GM04504 (cell line): ENCODE measurements at regions not wholly inside any gene's neighbourhood (a gene's known extent, or its start where the extent isn't known, plus 50 kb on each side); places are given as distances from the start of the nearest gene placed in this dataset.

ENCODE experiments used
- DNase-seq: peaks from one replicate; pipeline ENCODE4 v3.0.0-alpha.2; 2012; ENCODE audit warnings: low read depth

DNA sequence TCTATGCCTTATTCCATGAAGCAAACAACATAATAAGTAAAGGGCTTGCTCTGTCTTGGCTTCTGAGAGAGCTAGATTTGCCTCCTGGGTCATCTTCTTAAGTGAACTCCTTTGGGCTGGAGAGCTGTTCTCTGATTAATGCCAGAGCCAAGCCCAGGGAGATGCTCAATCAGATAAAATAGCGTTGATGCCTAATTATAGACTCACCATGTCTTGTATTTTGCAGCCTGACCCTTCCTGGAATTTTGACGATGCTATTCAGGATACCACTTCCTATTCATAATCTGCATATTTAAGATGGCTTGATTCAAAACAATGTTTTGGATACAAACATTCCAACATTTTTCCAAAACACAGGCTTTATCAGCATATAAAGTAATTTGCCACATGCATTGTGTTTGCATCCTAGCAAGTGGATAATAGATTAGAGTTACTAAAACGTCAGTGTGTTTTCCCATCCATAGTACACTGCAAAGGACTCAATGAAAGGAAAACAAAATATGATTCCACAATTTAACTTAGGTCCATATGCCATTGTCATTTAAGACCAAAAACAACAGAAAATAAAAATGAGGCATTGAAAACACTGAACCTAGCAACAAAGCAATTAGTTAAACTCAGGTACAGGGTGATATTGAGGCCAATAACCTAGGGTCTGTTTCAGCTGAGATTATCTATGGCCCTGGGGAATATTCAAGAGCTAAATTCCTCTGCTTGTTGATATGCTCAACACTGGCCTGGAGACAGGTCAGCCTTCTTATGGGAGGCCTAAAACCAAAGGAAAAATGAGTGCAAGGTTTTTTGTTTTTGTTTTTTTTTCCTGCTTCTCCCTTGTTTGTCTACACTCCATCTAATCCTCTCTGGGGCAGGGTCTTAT is 184.2 kb upstream of the FOXN3 start:
- DNase-seq: peak; percentile 32

- DNase-seq: no peak
Observed at GRCh38 chr14:89600029-89600428, 183.0 kb upstream of the FOXN3 start.

DNA sequence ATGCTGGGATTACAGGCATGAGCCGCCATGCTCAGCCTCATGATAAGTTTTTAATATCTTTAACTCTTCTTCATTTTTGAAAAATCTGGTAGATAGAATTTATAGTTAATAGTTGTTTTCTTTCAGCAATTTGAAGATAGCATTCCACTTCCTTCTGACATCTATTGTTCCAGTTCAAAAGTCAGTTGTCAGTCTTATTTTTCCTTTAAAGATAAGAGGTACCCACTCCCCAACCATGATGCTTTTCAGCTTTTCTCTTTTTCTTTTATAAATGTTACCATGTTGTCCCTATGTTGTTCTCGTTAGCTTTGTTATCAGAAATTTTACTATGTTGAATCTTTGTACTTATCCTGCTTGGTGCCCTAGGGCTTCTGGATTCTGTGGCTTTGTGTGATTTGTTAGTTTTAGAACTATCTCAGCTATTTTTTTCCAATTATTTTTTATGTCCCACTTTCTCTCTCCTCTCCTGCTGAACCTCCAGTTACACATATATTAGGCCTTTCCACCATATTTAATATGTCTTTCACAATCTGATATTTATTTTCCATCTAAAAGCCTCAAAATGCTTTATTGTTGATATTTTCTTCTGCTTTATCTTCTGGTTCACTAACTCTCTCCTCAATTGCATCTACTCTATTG is 181.6 kb upstream of the FOXN3 start:
- DNase-seq: no peak

- no peak for DNase-seq
Observed at GRCh38 chr14:89592961-89593360, 175.9 kb upstream of the FOXN3 start.

GRCh38 chr14:89589400-89590118 is 172.5 kb upstream of the FOXN3 start:
- DNase-seq: no peak

DNA sequence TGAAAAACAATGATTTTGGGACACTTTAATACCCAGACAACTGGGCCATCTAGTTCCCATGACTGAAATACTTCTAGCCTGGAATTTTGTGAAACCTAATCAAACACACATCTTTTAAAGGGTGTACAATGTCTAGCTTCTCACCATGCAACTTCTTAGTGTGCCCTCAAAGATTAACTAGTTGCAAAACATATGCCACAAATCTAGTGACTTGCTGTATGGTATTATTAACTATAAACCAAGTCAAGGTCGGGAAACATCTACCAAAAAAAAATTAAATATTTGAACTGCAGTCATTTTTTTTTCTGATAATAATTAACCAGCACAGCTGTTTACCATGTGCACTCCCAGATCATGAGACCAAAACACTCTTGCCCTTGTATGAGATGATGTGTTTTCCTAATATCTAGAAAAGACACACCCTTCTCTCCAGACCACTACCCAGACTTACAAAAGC is 171.8 kb upstream of the FOXN3 start:
- no peak for DNase-seq

- no peak for DNase-seq
Observed at GRCh38 chr14:89588016-89588415, 171.0 kb upstream of the FOXN3 start.

- DNase-seq: no peak
Observed at GRCh38 chr14:89587136-89587420, 170.0 kb upstream of the FOXN3 start.

DNA sequence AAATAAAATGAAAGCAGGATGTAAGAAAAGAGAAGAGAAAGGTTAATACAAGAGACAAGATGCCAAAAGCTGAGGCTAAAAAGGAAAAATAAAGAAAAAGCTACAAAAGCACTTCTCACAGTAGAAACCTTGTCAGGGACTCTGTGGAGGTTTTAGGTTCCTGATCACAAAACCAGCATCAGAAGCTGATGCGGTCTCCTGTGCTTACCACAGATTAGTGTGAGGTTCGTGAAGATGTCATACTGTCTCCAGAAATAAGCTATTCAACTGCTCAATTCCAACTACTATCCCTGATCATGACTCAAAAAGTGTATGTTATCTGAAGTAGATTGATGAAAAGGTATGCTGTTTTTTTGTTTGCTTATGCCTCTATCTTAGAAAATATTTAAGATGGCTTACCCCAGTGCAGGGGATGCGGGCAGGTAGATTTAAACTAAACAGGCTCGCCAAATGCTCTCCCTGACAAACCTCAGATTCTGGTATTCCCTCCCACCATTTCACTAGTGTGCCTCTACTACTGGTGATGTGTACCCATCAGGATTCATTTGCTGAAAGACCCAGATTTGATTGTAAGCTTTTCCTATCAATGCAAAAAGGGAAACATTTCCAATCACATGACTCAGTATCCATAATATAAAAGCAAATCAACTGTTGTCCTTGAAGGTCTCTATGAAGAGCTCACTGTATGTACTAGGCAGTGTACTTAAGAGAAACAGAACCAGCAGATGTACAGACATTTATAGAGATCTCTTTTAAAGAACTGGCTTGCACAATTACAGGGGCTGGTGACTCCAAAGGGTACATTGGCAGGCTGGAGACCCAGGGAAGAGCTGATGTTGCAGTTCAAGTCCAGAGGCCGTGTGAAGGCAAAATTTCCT is 169.5 kb upstream of the FOXN3 start:
- no peak for DNase-seq

DNA sequence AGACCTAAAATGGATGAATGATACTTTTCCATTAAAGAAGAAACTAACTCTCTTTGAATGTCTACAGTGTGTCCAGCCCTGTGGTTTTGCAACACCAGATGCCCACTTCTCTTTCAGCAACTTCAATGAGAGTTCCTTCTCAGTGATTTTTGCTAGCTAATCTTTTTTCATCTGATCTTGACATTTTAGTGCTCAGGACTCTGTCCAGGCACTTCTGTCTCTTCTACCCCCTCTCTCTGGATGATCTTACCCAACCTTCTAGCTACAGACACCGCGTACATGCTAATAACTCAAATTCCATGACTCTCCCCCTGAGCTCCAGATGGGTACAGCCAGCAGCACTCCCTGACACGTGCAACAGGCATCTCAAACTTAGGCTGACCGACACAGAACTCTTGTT is 161.1 kb upstream of the FOXN3 start:
- peak; percentile 10 for DNase-seq

- DNase-seq: no peak
Observed at GRCh38 chr14:89576960-89577359, 159.9 kb upstream of the FOXN3 start.

GRCh38 chr14:89576145-89576927 is 159.3 kb upstream of the FOXN3 start:
- DNase-seq: no peak

GRCh38 chr14:89575386-89576061 is 158.5 kb upstream of the FOXN3 start:
- DNase-seq: no peak

- DNase-seq: no peak
Observed at GRCh38 chr14:89574420-89574819, 157.4 kb upstream of the FOXN3 start.

DNA sequence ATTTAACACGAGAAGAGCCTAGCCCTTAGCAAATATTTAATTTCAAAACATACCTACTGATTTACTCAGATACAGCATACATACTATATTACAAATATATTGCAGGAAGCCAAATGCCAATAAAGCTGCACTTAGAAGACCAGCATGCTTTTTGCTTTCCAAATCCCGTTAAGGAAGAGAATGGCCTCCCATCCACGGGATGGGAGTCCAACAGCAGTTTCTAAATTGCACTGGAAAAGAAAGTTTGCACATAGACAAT is 156.3 kb upstream of the FOXN3 start:
- no peak for DNase-seq

- no peak for DNase-seq
Observed at GRCh38 chr14:89572596-89573398, 155.8 kb upstream of the FOXN3 start.

DNA sequence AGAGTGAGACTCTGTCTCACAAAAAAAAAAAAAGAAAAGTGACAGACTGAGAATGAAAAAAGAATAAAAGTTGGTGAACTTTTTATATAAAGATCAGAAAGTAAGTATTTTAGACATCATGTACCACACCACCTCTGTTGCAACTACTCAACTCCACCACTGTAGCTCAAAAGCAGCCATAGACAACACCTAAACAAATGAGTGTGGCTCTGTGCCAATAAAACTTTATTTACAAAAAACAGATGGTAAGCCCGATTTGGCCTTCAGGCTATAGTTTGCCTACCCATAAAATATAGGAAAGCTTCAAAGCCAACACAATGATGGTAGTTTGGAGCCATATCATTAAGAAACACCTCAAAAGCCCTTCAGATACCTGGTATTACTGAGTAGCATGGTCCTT is 154.5 kb upstream of the FOXN3 start:
- no peak for DNase-seq

DNA sequence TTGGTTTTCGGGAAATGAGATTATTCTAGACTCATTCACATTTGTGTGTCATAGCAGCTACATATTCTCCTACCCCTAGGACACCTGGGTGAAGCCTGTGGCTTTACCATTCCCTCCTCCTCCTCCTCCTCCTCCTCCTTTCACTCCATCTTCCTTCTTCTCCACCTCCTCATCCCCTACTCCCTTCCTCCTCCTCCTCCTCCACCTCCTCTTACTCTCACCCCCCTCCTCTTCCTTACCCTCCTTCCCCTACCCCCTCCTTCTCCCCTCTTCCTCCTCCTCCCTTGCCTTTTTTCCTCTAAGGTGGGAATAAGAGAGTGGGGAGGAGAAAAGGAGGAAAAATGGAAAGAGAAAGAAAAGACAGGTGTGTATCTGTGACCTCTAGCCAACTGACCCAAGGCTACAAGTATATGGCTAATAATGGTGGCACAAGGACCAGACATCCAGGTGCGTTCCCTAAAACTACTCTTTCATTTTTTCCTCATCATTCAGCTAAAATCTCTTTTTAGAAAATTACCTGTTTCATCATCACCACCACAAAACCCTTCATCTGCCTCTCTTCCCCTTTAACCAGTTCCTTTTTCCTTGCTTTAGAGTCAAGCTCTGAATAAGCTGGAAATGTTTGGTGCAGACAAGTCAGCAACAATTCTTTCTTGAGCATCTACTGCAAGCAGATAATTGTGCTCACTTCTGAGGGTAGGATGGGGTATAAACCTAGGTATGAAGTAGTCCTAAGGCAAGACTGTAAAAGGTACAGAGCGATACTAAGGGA is 149.8 kb upstream of the FOXN3 start:
- DNase-seq: no peak

- no peak for DNase-seq
Observed at GRCh38 chr14:89566180-89566579, 149.1 kb upstream of the FOXN3 start.
